ENCODE measurements at regions not wholly inside any gene's neighbourhood (a gene's known extent, or its start where the extent isn't known, plus 50 kb on each side); places are given as distances from the start of the nearest gene placed in this dataset.

DNA sequence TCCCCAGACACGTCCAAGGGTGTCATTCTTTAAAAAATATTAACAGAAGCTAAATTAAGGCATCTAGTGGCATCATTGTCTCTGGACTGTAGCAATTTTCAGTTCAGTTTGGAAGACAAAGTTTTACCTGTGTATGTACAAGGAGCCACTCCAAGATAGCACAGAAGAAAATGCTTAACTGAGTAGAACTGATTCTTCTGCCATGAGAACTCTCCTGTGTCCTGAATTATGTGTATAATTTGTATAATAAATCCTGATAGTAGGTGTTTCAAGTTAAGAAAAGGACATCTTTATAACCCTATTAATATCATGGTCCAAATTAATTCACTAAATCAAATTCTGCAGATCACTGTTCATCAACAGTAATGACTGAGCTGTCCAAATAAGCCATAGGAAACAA lies 1104.0 kb downstream of the XPNPEP1 start:
- DNase-seq: no peak

DNA sequence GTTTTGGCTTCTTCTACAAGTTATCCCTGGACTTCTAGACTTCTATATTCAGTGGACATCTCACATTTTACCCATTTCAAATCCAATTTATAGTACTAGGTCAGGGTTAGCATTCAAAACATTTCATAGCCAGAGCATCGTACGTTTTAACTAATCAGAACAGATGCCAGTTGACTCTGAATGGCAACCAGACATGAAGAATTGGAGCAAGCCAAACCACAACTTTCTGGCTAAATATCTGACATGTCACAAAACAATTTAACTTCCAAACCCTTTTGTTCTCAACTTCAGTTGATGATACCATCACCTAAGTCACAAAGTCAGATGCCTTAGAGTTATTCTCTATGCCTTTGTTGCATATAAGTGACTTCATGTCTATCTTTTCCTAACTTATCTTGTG lies 1105.7 kb downstream of the XPNPEP1 start:
- no peak for DNase-seq

- no peak for DNase-seq
Observed at GRCh38 chr10:108817135-108817534, 1106.2 kb downstream of the XPNPEP1 start.

DNA sequence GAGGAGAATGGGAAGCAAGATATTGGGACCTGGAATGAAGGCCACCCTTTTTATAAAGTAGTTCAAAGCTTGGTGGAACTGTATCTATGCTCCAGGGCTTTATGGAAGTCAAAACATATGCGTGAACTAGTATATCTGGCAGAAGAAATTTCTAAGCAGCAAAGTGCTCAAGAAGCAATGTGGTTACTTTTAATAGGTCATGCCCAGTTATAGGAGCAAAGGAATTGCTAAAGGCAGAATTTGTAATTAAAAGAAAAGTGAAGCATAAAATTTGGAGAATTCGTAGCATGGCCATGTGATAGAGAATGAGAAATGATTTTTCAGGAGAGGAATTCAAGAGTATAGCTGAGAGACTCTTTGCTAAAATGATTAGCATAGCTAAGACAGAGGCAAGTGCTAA lies 1110.4 kb downstream of the XPNPEP1 start:
- DNase-seq: no peak

DNA sequence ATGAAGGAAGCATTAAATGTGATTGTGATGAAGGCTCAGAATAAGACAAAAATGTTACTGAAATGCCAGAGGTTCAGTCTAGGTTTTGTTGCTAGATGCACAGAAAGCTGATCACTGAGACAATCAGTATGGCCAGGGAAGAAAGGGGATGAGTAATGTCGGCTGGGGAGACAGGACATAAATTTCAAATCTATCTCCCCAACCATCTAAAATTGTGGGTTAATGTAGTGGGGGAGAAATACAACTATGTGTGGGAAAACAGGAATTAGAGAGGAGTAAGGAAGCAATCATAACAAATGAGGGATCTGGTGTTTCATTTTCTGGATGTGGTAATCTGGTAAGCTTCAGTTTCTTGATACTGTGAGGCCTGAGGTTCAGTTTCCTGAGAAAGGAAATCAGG lies 1111.0 kb downstream of the XPNPEP1 start:
- DNase-seq: no peak

- no peak for DNase-seq
Observed at GRCh38 chr10:108808228-108808627, 1115.1 kb downstream of the XPNPEP1 start.

GRCh38 chr10:108801775-108802517 lies 1121.4 kb downstream of the XPNPEP1 start:
- DNase-seq: no peak

- no peak for DNase-seq
Observed at GRCh38 chr10:108801220-108801619, 1122.1 kb downstream of the XPNPEP1 start.

DNA sequence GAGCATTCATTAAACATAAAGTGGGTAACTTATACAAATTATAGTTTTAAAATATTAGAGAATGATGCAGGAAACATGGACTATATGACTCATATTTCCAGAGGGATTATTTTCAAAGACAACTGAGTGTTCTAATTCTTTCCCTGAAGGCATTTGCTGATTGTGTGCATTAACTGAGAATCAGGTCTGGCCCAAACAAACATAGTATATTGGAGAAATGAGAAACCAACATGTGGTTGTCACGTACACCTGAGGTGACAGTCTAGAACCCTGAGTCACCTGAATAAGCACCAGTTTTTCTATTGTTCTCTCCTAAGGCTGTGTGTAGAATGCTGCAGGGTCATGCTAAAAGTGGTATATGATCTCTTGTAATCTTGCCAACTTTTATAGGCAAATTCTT lies 1125.7 kb downstream of the XPNPEP1 start:
- no peak for DNase-seq

GRCh38 chr10:108791794-108792474 lies 1131.4 kb downstream of the XPNPEP1 start:
- DNase-seq: no peak

GRCh38 chr10:108791030-108791429 lies 1132.3 kb downstream of the XPNPEP1 start:
- no peak for DNase-seq

- DNase-seq: no peak
Observed at GRCh38 chr10:108789919-108790318, 1133.4 kb downstream of the XPNPEP1 start.

GRCh38 chr10:108789336-108789735 lies 1134.0 kb downstream of the XPNPEP1 start:
- no peak for DNase-seq

DNA sequence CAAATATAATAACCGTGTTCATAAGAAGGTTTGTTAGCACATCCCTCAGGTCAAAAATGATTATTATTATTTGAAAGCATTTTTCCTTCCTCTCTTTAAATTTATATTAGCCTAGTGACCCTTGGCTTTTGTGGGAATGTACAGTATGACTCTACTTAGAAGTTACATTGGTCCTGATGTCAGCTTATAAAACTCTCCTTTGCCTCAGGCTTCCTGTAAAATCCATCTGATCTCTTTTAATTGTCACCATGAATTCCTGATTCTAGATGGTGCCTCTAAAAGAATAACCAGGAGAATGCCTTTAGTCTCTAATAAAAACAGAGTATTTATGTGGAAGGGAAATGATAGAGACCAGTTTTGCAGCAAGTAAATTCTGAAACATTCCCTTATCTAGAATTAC lies 1134.4 kb downstream of the XPNPEP1 start:
- DNase-seq: no peak

DNA sequence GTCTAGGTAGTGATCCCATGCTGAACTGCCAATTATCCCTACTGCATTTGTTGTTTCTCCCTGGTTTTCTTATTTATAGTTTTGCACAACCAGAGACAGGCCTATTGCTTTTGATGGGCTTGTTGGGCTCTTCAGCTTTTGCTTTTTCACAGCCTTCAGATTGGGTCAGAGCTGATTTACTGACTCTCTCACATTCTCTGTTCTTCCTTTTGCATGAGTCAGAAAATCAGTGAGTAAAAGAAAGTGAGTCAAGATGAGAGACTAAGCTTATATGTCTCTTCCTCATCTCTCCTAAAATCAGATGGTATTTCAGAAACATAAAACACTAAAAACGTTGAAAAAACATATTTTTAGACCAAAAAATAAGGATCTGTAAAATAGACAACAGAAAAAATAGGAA lies 1135.4 kb downstream of the XPNPEP1 start:
- DNase-seq: no peak

GRCh38 chr10:108785011-108785410 lies 1138.3 kb downstream of the XPNPEP1 start:
- DNase-seq: no peak

DNA sequence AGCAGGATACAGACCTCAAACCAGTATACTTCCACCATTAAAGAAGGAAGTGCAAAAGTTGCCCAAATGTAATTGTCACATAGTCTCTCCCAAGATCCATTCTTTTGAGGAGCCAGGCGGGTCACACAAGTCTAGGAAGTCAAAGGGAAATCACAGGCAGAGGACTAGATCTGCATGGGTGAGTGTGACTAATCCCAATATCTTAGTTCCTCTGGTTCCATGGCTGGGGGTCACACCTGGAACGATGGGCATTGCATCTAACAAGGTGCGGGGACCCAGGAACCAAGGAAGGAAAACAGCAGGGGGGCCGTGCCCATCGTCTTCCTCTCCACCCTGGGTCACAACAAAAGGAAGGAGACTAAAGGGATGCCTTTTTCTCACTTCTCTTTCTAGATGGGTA lies 1138.8 kb downstream of the XPNPEP1 start:
- DNase-seq: no peak

- peak in 1 of 2 donors; percentile 6 for DNase-seq
Observed at GRCh38 chr10:108783897-108784296, 1139.4 kb downstream of the XPNPEP1 start.

GRCh38 chr10:108782411-108782810 lies 1140.9 kb downstream of the XPNPEP1 start:
- DNase-seq: no peak

DNA sequence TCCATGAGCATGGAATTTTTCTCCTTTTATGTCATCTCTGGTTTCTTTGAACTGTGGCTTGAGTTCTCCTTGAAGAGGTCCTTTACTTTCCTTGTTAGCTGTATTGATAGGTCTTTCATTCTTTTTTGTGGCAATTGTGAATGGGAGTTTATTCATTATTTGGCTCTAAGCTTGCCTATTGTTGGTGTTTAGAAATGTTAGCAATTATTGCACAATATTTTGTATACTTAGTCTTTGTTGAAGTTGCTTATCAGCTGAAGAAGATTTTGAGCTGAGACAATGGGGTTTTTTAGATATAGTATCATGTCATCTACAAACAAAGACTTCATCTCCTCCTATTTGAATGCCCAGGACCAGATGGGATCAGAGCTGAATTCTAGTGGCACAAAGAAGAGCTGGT lies 1143.8 kb downstream of the XPNPEP1 start:
- no peak for DNase-seq

GRCh38 chr10:108775911-108776475 lies 1147.3 kb downstream of the XPNPEP1 start:
- DNase-seq: no peak

DNA sequence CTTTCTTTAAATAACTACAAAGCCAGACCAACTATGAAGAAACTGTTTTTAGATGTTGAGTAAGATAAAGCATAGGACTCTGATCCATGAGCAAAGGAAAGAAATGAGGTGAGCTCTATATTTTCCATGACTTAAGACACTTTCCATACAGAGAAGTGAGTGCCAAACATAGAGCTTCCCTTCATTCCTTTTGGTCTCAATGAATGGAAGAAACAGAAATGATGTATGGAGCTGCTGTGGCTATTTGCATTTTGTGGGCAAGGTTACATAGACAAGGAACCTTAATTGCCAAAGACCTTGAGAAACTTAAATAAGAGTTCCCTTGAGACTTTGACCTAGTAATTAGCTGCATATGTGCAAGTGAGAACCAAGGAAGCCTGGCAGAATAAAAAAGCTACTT lies 1152.2 kb downstream of the XPNPEP1 start:
- no peak for DNase-seq

DNA sequence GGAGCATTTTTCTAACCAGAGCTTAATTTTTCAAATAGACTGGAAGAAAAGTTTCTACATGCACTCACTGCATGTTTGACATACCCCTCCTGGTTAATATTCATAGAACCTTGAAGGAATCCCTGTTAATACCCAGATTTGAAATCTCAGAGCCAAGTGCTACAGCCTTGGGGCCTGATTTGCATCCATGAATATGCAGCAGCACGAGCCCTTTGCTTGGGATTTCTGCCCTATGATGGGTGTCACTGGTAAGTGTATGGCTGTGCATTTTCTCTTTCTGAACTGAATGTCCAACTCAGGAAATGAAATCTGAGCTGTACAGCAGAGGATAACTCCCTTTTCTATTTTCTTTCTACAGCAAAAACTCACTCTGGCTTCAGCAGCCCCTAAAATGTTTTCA lies 1157.5 kb downstream of the XPNPEP1 start:
- no peak for DNase-seq

DNA sequence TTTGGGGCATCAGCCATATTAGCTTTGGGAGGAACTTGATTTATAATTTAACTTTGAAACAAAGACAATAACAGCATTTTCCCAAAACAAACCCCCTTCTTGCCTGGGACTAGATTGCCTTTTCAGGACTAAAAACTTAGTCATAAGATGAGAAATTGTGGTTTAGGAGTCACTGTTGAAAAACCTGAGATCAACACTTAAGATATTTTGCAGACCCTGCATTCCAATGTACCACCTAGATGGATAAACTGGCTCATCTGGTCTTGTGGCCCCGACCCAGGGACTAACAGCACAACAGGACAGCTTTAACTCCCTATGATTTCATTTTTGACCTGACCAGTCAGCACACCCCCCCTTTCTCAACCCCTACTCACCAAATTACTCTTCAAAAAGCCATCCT lies 1165.4 kb downstream of the XPNPEP1 start:
- DNase-seq: no peak

Measured in stimulated activated CD4-positive, alpha-beta T cell treated with anti-CD3 and anti-CD28 coated beads, Interleukin-2, amount 100 ng/mL, for 24 hours (primary cell).